MCF 10A (cell line): ENCODE measurements at regions not wholly inside any gene's neighbourhood (a gene's known extent, or its start where the extent isn't known, plus 50 kb on each side); places are given as distances from the start of the nearest gene placed in this dataset.

Source experiments
- BruUV-seq: library from RNA; stranded (reverse); fragments of 400-500 nt; replicated peaks from 2 replicates; lab custom pipeline; 2021; lab: Mats Ljungman, UMichigan
- CTCF ChIA-PET: fragments of 300-600 bp; sonication (Branson Sonifier 250); formaldehyde crosslinking; extraction: SDS; loops from one replicate; lab custom pipeline; 2021; ENCODE audit warnings: antibody characterized with exemption, inconsistent platforms; lab: Yijun Ruan, JAX
- POLR2A ChIA-PET: fragments of 300-600, 350-650 bp; sonication (Branson Sonifier 250); formaldehyde crosslinking; extraction: SDS; loops from one replicate; lab custom pipeline; 2020; ENCODE audit warnings: antibody characterized with exemption, inconsistent platforms; lab: Yijun Ruan, JAX
- DNase-seq: peaks from one replicate; pipeline ENCODE4 v3.0.0-alpha.2; 2018; ENCODE audit not compliant: unreplicated experiment
- H3K27ac Mint-ChIP-seq: one replicate; pipeline ENCODE4 v1.8.0; 2022; ENCODE audit warnings: mild to moderate bottlenecking, low read depth, mixed read lengths; ENCODE audit not compliant: unreplicated experiment
- H3K27me3 Mint-ChIP-seq: one replicate; pipeline ENCODE4 v1.8.0; 2022; ENCODE audit warnings: mixed read lengths; ENCODE audit not compliant: insufficient read depth, unreplicated experiment
- H3K36me3 Mint-ChIP-seq: one replicate; pipeline ENCODE4 v1.8.0; 2022; ENCODE audit warnings: mild to moderate bottlenecking, moderate library complexity, mixed read lengths; ENCODE audit not compliant: insufficient read depth, unreplicated experiment
- H3K4me1 Mint-ChIP-seq: one replicate; pipeline ENCODE4 v1.8.0; 2022; ENCODE audit warnings: mixed read lengths; ENCODE audit not compliant: insufficient read depth, unreplicated experiment
- H3K4me3 Mint-ChIP-seq: one replicate; pipeline ENCODE4 v1.8.0; 2022; ENCODE audit warnings: mild to moderate bottlenecking, moderate library complexity, mixed read lengths; ENCODE audit not compliant: unreplicated experiment
- H3K9me3 Mint-ChIP-seq: one replicate; pipeline ENCODE4 v1.8.0; 2022; ENCODE audit warnings: mixed read lengths; ENCODE audit not compliant: unreplicated experiment
- intact Hi-C: fragments of 100-400 bp; cut with micrococcal nuclease; formaldehyde crosslinking; loops from 2 replicates; pipeline ENCODE4 v1.14.1; 2022
- TF ChIP-seq, protein P1 (sequence below): fragments of 200-600 bp; IDR thresholded peaks from one replicate; pipeline ENCODE4 v1.8.0; 2022; ENCODE audit warnings: antibody characterized with exemption, mild to moderate bottlenecking; ENCODE audit not compliant: unreplicated experiment

GRCh38 chr6:158905277-158905676, 86.1 kb upstream of the EZR start:
- Mint-ChIP-seq H3K36me3 (no peaks in the 10 kb centered on the region), H3K4me1 (no peaks in the 10 kb centered on the region), H3K9me3 (peaks cover 23% of the 10 kb centered on the region), H3K27me3 (no peaks in the 10 kb centered on the region), H3K4me3 (no peak overlapping the region), H3K27ac (no peak overlapping the region)
- no TSS peak for BruUV-seq
- no peak for DNase-seq
- intact Hi-C loops: no loop called here
- TF ChIP-seq, protein P1, sequence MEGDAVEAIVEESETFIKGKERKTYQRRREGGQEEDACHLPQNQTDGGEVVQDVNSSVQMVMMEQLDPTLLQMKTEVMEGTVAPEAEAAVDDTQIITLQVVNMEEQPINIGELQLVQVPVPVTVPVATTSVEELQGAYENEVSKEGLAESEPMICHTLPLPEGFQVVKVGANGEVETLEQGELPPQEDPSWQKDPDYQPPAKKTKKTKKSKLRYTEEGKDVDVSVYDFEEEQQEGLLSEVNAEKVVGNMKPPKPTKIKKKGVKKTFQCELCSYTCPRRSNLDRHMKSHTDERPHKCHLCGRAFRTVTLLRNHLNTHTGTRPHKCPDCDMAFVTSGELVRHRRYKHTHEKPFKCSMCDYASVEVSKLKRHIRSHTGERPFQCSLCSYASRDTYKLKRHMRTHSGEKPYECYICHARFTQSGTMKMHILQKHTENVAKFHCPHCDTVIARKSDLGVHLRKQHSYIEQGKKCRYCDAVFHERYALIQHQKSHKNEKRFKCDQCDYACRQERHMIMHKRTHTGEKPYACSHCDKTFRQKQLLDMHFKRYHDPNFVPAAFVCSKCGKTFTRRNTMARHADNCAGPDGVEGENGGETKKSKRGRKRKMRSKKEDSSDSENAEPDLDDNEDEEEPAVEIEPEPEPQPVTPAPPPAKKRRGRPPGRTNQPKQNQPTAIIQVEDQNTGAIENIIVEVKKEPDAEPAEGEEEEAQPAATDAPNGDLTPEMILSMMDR: no peak
- POLR2A ChIA-PET: interaction anchor here (0.7 to 1.0 kb wide), 2 partner anchors 35 to 272 kb away, joined by 3 to 8 read pairs; no protein-coding TSS in a partner anchor
- CTCF ChIA-PET: interaction anchor here (0.8 to 1.2 kb wide), 3 partner anchors 42 to 117 kb away, joined by 3 to 4 read pairs (median 3); no protein-coding TSS in a partner anchor

DNA sequence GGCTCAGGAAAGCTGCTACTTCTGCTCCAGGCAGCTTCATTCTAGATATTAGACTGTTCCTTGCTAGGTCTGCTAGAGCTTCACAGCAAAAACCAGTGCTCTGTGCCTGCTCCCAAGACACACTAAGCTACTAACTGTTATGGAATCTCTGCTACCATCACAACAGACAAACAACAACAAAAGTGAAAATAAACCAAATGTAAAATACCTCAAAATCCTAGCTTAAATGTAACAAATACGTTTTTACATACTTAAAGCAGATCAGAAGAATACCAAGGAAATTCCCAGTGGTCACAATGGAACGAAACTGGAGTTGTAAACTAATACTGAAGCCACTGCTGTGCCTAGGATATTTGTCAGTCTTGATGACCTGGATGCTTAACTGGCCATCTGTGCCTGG, 84.6 kb upstream of the EZR start:
- intact Hi-C loops: no loop called here
- Mint-ChIP-seq H3K4me3 (no peak overlapping the region), H3K4me1 (no peaks in the 10 kb centered on the region), H3K36me3 (no peaks in the 10 kb centered on the region), H3K27me3 (no peaks in the 10 kb centered on the region), H3K9me3 (peaks cover 23% of the 10 kb centered on the region), H3K27ac (no peak overlapping the region)
- CTCF ChIA-PET: interaction anchor here (0.6 to 1.2 kb wide), 2 partner anchors 41 to 106 kb away, joined by 3 to 4 read pairs; no protein-coding TSS in a partner anchor
- POLR2A ChIA-PET: interaction anchor here (1.3 to 1.7 kb wide), 3 partner anchors 34 to 91 kb away, joined by 3 to 5 read pairs (median 3); partner anchors contain the start of gene EZR
- no peak for DNase-seq
- no TSS peak for BruUV-seq
- TF ChIP-seq, protein P1: no peak

GRCh38 chr6:158900663-158901312, 81.6 kb upstream of the EZR start:
- no peak overlapping the region for H3K27ac Mint-ChIP-seq
- DNase-seq: no peak
- H3K27me3 Mint-ChIP-seq: no peaks in the 10 kb centered on the region
- H3K36me3 Mint-ChIP-seq: no peaks in the 10 kb centered on the region
- no TSS peak for BruUV-seq
- POLR2A ChIA-PET: no interaction called here
- TF ChIP-seq, protein P1: no peak
- peaks cover 6% of the 10 kb centered on the region for H3K4me1 Mint-ChIP-seq
- intact Hi-C loops: no loop called here
- peaks cover 14% of the 10 kb centered on the region for H3K9me3 Mint-ChIP-seq
- CTCF ChIA-PET: no interaction called here
- H3K4me3 Mint-ChIP-seq: no peak overlapping the region

DNA sequence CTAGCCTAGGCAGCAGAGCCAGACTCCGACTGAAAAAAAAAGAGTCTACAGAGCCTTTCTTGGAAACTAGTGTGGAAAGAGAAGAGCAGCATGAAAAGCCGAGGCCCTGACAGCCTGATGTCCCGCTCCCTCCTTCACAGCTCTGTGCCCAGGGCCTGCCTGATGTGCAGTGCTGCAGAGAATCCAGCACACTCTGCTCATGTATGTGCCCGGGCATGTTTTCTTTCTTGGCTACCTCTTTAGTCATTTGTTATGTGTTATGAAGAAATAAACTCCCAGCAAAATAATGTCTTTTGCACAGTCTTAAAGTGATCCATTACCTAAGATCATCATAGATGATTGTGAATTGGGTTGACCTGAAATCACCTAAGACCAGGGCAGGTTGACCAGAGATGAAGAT, 78.1 kb upstream of the EZR start:
- intact Hi-C loops: no loop called here
- Mint-ChIP-seq H3K4me1 (peaks cover 6% of the 10 kb centered on the region), H3K36me3 (no peaks in the 10 kb centered on the region), H3K27ac (peak overlapping the region; percentile 80), H3K9me3 (no peaks in the 10 kb centered on the region), H3K27me3 (no peaks in the 10 kb centered on the region), H3K4me3 (no peak overlapping the region)
- BruUV-seq: no TSS peak
- ChIA-PET POLR2A (interaction anchor here (1.4 to 2.3 kb wide), 4 partner anchors 27 to 100 kb away, joined by 3 to 21 read pairs (median 11); no protein-coding TSS in a partner anchor), CTCF (interaction anchor here (0.6 to 1.1 kb wide), 4 partner anchors 11 to 189 kb away, joined by 3 to 4 read pairs (median 4); no protein-coding TSS in a partner anchor)
- DNase-seq: peak; percentile 48
- TF ChIP-seq, protein P1: no peak
